NCI-H128 (cell line): ENCODE measurements at regions not wholly inside any gene's neighbourhood (a gene's known extent, or its start where the extent isn't known, plus 50 kb on each side); places are given as distances from the start of the nearest gene placed in this dataset.
"Not testable (repeated sequence)": the region's sequence is repeated elsewhere in the genome, so short reads cannot be mapped to it uniquely, and the experiment has no call there.

Source experiments
- DNase-seq: peaks from one replicate; lab custom pipeline; 2025; ENCODE audit not compliant: unreplicated experiment; lab: John Stamatoyannopoulos, UW

- DNase-seq = no peak
Observed at GRCh38 chr3:31096661-31097395, 202.4 kb upstream of the GADL1 start.

DNA sequence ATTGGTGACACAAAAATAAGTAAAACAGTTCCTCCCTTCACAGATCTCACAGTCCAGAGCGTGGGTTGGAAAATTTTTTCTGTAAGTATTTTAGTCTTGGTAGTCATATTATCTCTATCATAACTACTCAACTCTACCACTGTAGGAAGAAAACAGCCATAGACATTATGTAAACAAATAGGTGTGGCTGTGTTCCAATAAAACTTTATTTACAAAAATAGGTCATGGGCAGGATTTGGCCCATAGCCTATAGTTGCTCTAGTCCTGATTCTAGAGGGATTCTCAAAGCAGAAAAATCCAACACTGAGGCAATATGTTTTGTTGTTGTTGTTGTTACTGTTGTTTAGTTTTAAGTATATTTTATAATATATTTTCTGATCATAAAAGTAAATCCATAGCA is 206.1 kb upstream of the GADL1 start:
- DNase-seq = no peak

DNA sequence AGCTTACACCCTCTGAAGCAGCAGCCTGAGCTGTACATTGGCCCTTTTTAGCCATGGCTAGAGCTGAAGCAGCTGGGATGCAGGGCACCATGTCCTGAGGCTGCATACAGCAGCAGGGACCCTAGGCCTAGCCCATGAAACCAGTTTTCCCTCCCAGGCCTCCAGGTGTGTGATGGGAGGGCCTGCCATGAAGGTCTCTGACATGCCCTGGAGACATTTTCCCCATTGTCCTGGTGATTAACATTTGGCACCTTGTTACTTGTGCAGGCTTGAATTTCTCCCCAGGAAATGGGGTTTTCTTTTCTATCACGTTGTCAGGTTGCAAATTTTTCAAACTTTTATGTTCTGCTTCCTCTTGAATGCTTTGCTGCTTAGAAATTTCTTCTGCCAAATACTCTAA is 206.8 kb upstream of the GADL1 start:
- DNase-seq = not testable (repeated sequence)

DNA sequence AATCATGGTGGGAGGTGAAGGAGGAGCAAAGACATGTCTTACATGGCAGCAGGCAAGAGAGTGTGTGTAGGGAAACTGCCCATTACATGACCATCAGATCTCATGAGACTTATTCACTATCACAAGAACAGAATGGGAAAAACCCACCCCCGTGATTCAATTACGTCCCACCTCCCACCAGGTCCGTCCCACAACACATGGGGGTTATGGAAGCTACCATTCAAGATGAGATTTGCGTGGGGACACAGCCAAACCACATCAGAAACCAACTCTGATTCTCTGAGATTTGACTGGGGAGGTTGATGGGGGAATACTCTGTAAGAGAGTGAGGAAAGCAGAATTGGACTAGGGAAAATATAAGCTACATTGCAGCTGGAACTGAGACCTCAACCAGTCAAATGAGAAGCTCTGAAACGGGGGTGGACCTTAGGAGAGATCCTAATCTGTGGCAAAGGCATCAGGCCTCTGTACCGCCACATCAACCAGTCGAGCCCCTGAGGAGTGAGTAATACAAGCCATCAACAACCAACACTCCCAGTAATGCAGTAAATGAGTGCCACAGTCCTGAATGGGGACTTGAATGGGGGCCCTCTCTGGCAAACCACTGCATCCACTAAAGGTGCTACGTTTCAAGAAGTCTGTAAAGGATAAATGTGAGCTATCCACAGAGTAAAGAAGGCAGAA is 207.9 kb upstream of the GADL1 start:
- DNase-seq = no peak

DNA sequence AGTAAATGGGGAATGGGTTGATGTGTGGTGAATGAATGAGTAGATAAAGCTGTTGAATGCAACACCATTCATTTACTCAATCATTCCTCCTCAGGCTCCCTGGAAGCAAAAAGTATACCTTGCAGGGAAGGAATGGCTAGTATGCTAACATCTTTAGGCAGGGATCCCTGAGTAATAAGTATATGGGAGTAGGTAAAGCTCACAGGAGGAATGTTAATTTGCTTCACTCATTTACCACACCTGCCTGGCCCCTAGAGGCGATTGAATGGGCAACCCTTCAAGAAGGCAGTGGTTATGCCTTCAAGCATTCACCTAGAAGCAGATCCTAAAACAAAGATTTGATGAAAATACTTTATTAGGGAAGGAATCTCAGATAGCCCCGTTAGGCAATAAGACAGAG is 208.7 kb upstream of the GADL1 start:
- DNase-seq = no peak

GRCh38 chr3:31103623-31104180 is 209.2 kb upstream of the GADL1 start:
- DNase-seq = no peak

- DNase-seq = no peak
Observed at GRCh38 chr3:31105011-31105410, 210.6 kb upstream of the GADL1 start.

DNA sequence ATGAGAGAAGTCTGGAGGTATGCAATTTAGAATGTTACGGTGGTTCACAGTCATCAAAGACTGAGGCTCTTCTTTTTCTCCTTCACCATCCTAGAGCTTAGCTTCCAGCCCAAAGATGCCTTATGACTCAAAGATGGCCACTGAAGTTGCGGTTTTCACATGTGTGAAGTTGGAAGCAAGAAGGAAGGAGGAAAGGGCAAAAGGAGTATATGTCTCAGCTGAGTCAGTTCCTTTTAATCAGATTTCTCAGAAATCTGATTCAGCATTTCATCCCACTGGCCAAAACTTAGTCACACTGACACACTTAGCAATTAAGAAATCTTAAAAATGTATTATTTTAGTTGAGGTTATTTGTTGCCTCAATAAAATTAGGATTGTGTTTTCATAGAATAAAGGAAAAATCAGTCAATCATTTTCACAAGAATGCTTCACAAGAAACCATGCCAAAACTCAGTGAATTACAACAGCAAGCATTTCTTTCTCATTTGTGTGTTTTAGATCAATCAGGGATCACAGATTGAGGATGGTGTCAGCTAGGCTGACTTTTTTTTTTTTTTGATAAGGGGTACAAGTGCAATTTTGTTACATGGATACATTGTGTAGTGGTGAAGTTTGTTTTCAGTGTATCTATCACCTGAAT is 211.1 kb upstream of the GADL1 start:
- no peak for DNase-seq

DNA sequence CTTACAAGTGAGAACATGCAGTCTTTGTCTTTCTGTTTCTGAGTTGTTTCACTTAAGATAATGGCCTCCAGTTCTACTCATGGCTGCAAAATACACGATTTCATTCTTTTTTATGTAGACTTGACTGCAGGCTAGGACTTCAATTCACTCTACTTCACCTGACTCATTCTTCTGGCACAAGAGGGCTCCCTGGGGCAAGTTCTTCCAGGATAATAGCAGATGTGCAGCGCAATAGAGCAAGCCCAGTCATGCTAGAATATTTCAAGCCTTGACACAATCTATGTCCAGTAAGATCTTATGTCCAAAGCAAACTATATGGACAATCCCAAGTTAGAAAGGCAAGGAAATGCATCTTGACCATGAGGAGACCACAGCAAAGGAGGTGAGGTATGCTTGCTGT is 211.7 kb upstream of the GADL1 start:
- no peak for DNase-seq

- no peak for DNase-seq
Observed at GRCh38 chr3:31106912-31107311, 212.5 kb upstream of the GADL1 start.

GRCh38 chr3:31114929-31115283 is 220.4 kb upstream of the GADL1 start:
- no peak for DNase-seq

- not testable (repeated sequence) for DNase-seq
Observed at GRCh38 chr3:31115531-31115930, 221.1 kb upstream of the GADL1 start.

DNA sequence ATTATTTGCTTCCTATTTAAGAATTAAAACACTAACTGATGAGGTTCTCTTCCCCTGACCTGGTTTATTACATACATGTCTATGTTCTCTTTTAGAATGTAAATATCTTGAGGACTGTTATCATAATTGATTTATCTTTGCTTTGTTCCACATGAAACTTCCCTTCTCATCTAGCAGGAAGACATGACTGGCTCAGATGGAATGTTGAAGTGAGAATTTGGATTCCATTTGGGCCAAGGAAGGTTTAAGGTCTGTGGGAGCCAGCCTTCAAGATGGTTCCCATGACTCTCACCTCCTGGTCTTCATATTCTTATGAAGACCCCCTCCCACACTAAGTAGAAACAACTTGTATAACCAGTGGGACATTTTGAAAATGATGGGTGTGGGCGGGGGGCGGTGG is 222.2 kb upstream of the GADL1 start:
- no peak for DNase-seq

DNA sequence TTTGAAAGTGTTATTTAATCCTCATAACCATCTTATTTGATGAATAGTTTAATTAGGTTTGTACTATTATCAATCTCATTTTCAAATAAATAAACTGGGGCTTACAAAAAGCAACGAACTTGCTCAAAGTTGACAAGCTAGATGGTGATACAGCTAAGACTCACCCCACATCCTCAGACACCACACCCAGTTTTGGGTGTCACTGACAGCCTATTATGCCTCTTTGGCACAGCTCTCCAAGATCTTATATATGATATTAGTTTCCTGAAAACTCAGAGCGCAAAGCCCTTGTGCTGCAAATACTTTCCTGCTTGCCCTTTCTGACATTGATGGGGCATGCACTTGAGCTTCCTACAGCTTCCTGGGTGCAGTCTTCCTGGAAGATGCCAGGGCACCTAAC is 223.4 kb upstream of the GADL1 start:
- DNase-seq = no peak

GRCh38 chr3:31124373-31124772 is 229.9 kb upstream of the GADL1 start:
- no peak for DNase-seq

- DNase-seq = no peak
Observed at GRCh38 chr3:31125413-31126020, 231.1 kb upstream of the GADL1 start.

DNA sequence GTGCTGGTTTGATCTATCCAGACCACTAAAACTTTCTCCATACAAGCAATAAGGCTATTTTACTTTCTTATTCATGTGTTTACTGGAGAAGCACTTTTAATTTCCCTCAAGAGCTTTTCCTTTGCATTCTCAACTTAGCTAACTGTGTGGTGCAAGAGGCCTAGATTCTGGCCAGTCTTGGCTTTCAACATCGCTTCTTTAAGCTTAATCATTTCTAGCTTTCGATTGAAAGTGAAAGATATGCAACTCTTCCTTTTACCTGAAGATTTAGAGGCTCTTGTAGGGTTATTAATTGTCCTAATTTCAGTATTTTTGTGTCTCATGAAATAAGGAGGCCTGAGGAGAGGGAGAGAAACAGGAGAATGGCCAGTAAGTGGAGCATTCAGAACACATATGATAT is 234.8 kb upstream of the GADL1 start:
- no peak for DNase-seq

GRCh38 chr3:31132132-31132769 is 237.8 kb upstream of the GADL1 start:
- DNase-seq = no peak

DNA sequence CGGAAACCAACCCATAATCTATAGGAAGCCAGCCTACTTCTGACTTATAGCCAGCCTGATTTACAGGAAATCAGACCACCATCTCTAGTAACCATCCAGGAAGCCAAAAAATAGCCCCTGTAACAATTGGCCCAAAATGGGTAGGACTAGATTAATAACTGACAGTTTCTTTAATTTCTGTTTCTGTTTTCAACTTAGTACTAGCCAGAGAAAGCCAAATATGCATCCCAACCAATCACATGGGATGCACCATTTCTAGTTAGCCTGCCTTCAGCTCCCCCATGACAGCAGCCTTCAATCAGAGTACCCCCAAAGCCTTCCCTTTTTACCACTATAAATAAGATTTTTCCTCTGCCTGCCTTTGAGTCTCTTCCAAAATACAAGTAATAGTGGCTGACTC is 239.1 kb upstream of the GADL1 start:
- DNase-seq = no peak

GRCh38 chr3:31135546-31135945 is 241.1 kb upstream of the GADL1 start:
- no peak for DNase-seq
